ENCODE measurements at regions not wholly inside any gene's neighbourhood (a gene's known extent, or its start where the extent isn't known, plus 50 kb on each side); places are given as distances from the start of the nearest gene placed in this dataset.

GRCh38 chr17:14514973-14515372 lies 214.1 kb downstream of the HS3ST3B1 start:
- TF ChIP-seq CTCF (IDR thresholded peaks at IDR 0.05) = peak in 1 of 4 donors; percentile 11
- TF ChIP-seq POLR2A (IDR thresholded peaks at IDR 0.05) = no peak

All from right lobe of liver (tissue), 4 donors.